ENCODE measurements at regions not wholly inside any gene's neighbourhood (a gene's known extent, or its start where the extent isn't known, plus 50 kb on each side); places are given as distances from the start of the nearest gene placed in this dataset.

GRCh38 chr6:128740951-128741350 is 142.0 kb upstream of the LAMA2 start:
- H3K79me2 ChIP-seq (ENCODE audit: control insufficient read depth, low read length) = no peaks in the 10 kb centered on the region
- H3K4me1 ChIP-seq (ENCODE audit: control insufficient read depth, low read length) = no peaks in the 10 kb centered on the region

GRCh38 chr6:128739112-128739511 is 143.8 kb upstream of the LAMA2 start:
- H3K4me2 ChIP-seq (ENCODE audit: low read length) = no peak overlapping the region
- no peaks in the 10 kb centered on the region for H3K79me2 ChIP-seq (ENCODE audit: control insufficient read depth, low read length)
- no peaks in the 10 kb centered on the region for H3K9me2 ChIP-seq (replicated peaks; ENCODE audit: control insufficient read depth, low read length)
- no peaks in the 10 kb centered on the region for H3K36me3 ChIP-seq (ENCODE audit: control insufficient read depth, low read length)
- H3K27ac ChIP-seq (ENCODE audit: low read depth, low read length) = no peak overlapping the region
- H4K20me1 ChIP-seq (ENCODE audit: control insufficient read depth, insufficient read depth, low read depth, low read length) = no peaks in the 10 kb centered on the region
- no peak overlapping the region for H3K4me3 ChIP-seq (ENCODE audit: low read length)
- no peaks in the 10 kb centered on the region for H3F3A ChIP-seq (ENCODE audit: control insufficient read depth, insufficient read depth)
- no peaks in the 10 kb centered on the region for H3K9me3 ChIP-seq (ENCODE audit: control insufficient read depth, insufficient read depth, low read length)
- no peaks in the 10 kb centered on the region for H3K27me3 ChIP-seq (ENCODE audit: control insufficient read depth, low read length)
- no peak for TF ChIP-seq EZH2phosphoT487 (IDR thresholded peaks at IDR 0.05; ENCODE audit: borderline replicate concordance, low read length)
- TF ChIP-seq CTCF (IDR thresholded peaks at IDR 0.05; ENCODE audit: low read depth, low read length, poor library complexity, severe bottlenecking) = no peak
- no peaks in the 10 kb centered on the region for H3K4me1 ChIP-seq (ENCODE audit: control insufficient read depth, low read length)

More at GRCh38 chr6:128740951-128741350, 142.0 kb upstream of the LAMA2 start:
- H3K4me3 ChIP-seq (ENCODE audit: low read length) = no peak overlapping the region
- no peaks in the 10 kb centered on the region for H3K9me2 ChIP-seq (replicated peaks; ENCODE audit: control insufficient read depth, low read length)
- no peak overlapping the region for H3K4me2 ChIP-seq (ENCODE audit: low read length)
- no peak for TF ChIP-seq EZH2phosphoT487 (IDR thresholded peaks at IDR 0.05; ENCODE audit: borderline replicate concordance, low read length)
- TF ChIP-seq CTCF (IDR thresholded peaks at IDR 0.05; ENCODE audit: low read depth, low read length, poor library complexity, severe bottlenecking) = no peak
- H3K9me3 ChIP-seq (ENCODE audit: control insufficient read depth, insufficient read depth, low read length) = no peaks in the 10 kb centered on the region
- H3K36me3 ChIP-seq (ENCODE audit: control insufficient read depth, low read length) = no peaks in the 10 kb centered on the region
- H3K27me3 ChIP-seq (ENCODE audit: control insufficient read depth, low read length) = no peaks in the 10 kb centered on the region
- no peak overlapping the region for H3K27ac ChIP-seq (ENCODE audit: low read depth, low read length)
- no peaks in the 10 kb centered on the region for H4K20me1 ChIP-seq (ENCODE audit: control insufficient read depth, insufficient read depth, low read depth, low read length)
- H3F3A ChIP-seq (ENCODE audit: control insufficient read depth, insufficient read depth) = no peaks in the 10 kb centered on the region

DNA sequence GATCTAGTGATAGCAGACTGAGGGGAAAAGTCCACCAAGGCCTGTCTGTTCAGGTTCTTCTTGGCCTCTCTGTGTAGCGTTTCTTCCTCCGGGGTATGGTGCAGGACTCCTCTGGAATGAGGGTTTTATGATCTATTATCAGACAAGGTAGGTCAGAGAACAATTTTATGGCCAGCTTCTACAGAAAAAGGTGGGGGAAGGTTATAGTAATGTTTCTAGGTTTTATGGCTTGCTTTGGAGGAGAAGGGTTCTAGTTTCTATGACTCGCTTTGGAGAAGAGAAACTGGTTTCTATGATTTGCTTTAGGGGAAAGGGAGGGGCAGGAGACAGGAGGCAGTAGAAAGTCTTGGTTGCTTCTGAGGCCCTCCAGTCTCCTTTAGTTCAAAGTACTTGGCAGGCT is 144.8 kb upstream of the LAMA2 start:
- Histone ChIP-seq H3F3A (ENCODE audit: control insufficient read depth, insufficient read depth) (no peaks in the 10 kb centered on the region), H3K4me3 (ENCODE audit: low read length) (no peak overlapping the region), H3K4me1 (ENCODE audit: control insufficient read depth, low read length) (no peaks in the 10 kb centered on the region), H3K9me2 (replicated peaks; ENCODE audit: control insufficient read depth, low read length) (no peaks in the 10 kb centered on the region), H3K27me3 (ENCODE audit: control insufficient read depth, low read length) (no peaks in the 10 kb centered on the region), H4K20me1 (ENCODE audit: control insufficient read depth, insufficient read depth, low read depth, low read length) (no peaks in the 10 kb centered on the region), H3K79me2 (ENCODE audit: control insufficient read depth, low read length) (no peaks in the 10 kb centered on the region), H3K9me3 (ENCODE audit: control insufficient read depth, insufficient read depth, low read length) (no peaks in the 10 kb centered on the region), H3K36me3 (ENCODE audit: control insufficient read depth, low read length) (no peaks in the 10 kb centered on the region), H3K27ac (ENCODE audit: low read depth, low read length) (no peak overlapping the region), H3K4me2 (ENCODE audit: low read length) (no peak overlapping the region)
- TF ChIP-seq EZH2phosphoT487 (IDR thresholded peaks at IDR 0.05; ENCODE audit: borderline replicate concordance, low read length) (no peak), CTCF (IDR thresholded peaks at IDR 0.05; ENCODE audit: low read depth, low read length, poor library complexity, severe bottlenecking) (no peak)

DNA sequence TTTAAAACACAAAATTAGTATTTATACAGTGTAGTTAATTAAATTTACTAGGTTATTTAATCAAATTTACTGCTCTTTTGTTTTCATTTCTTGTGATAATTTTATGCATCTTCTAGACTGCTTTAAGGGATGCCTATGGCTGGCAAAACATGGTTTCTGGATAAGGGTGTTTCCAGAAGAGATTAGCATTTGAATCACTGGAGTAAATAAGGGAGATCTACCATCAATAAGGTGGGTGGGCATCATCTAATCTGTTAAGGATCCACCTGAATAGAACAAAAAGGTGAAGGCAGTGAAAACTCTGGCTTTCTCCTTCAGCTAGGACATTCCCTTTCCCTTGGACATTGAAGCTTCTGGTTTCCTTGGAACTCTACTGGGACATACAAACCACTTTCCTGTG is 146.2 kb upstream of the LAMA2 start:
- Histone ChIP-seq H3K4me2 (ENCODE audit: low read length) (no peak overlapping the region), H3K4me1 (ENCODE audit: control insufficient read depth, low read length) (no peaks in the 10 kb centered on the region), H3F3A (ENCODE audit: control insufficient read depth, insufficient read depth) (no peaks in the 10 kb centered on the region), H3K9me3 (ENCODE audit: control insufficient read depth, insufficient read depth, low read length) (no peaks in the 10 kb centered on the region), H3K27me3 (ENCODE audit: control insufficient read depth, low read length) (no peaks in the 10 kb centered on the region), H3K4me3 (ENCODE audit: low read length) (no peak overlapping the region), H3K79me2 (ENCODE audit: control insufficient read depth, low read length) (no peaks in the 10 kb centered on the region), H3K27ac (ENCODE audit: low read depth, low read length) (no peak overlapping the region), H4K20me1 (ENCODE audit: control insufficient read depth, insufficient read depth, low read depth, low read length) (no peaks in the 10 kb centered on the region), H3K36me3 (ENCODE audit: control insufficient read depth, low read length) (no peaks in the 10 kb centered on the region), H3K9me2 (replicated peaks; ENCODE audit: control insufficient read depth, low read length) (no peaks in the 10 kb centered on the region)
- no peak for TF ChIP-seq CTCF (IDR thresholded peaks at IDR 0.05; ENCODE audit: low read depth, low read length, poor library complexity, severe bottlenecking)
- TF ChIP-seq EZH2phosphoT487 (IDR thresholded peaks at IDR 0.05; ENCODE audit: borderline replicate concordance, low read length) = no peak

Data from DOHH2 (cell line).